Prostate gland (tissue), 2 donors: ENCODE measurements at regions not wholly inside any gene's neighbourhood (a gene's known extent, or its start where the extent isn't known, plus 50 kb on each side); places are given as distances from the start of the nearest gene placed in this dataset.

Experiments
- CTCF ChIP-seq, 4 experiments: fragments of 200-600 bp in 2 of 4; fragments of 450-650 bp in 2 of 4; sonication (generic) in 2 of 4; IDR thresholded peaks; 1 replicate in 3 of 4; 2 replicates in 1 of 4; pipeline ENCODE4 v1.5.1; 2016 to 2019; ENCODE audit warnings: antibody characterized with exemption in 4 of 4, mild to moderate bottlenecking in 2 of 4, moderate library complexity in 2 of 4
- POLR2A ChIP-seq: fragments of 450-650 bp; IDR thresholded peaks from one replicate; pipeline ENCODE4 v1.6.1; 2016; ENCODE audit warnings: antibody characterized with exemption, mild to moderate bottlenecking
- POLR2AphosphoS5 ChIP-seq: sonication (generic); formaldehyde crosslinking; IDR thresholded peaks from one replicate; pipeline ENCODE4 v1.6.1; 2017; ENCODE audit warnings: antibody characterized with exemption

GRCh38 chr6:115765966-115766365, 294.7 kb downstream of the FRK start:
- no peak for TF ChIP-seq POLR2A
- TF ChIP-seq CTCF (IDR thresholded peaks at IDR 0.05) = no peak
- no peak for TF ChIP-seq POLR2AphosphoS5
